ENCODE measurements at regions not wholly inside any gene's neighbourhood (a gene's known extent, or its start where the extent isn't known, plus 50 kb on each side); places are given as distances from the start of the nearest gene placed in this dataset.

GRCh38 chr6:95135182-95135581, 442.2 kb upstream of the MANEA start:
- no peak for DNase-seq (ENCODE audit: low spot score)
- TF ChIP-seq CTCF (IDR thresholded peaks at IDR 0.05; ENCODE audit: extremely low read depth, missing control alignments) = no peak

GRCh38 chr6:95142101-95142500, 435.2 kb upstream of the MANEA start:
- no peak for DNase-seq (ENCODE audit: low spot score)
- no peak for TF ChIP-seq CTCF (IDR thresholded peaks at IDR 0.05; ENCODE audit: extremely low read depth, missing control alignments)

- no peak for TF ChIP-seq CTCF (IDR thresholded peaks at IDR 0.05; ENCODE audit: extremely low read depth, missing control alignments)
- no peak for DNase-seq (ENCODE audit: low spot score)
Measured at GRCh38 chr6:95142661-95143335, 434.5 kb upstream of the MANEA start.

- DNase-seq (ENCODE audit: low spot score) = no peak
- no peak for TF ChIP-seq CTCF (IDR thresholded peaks at IDR 0.05; ENCODE audit: extremely low read depth, missing control alignments)
Measured at GRCh38 chr6:95143408-95144180, 433.7 kb upstream of the MANEA start.

- no peak for DNase-seq (ENCODE audit: low spot score)
- no peak for TF ChIP-seq CTCF (IDR thresholded peaks at IDR 0.05; ENCODE audit: extremely low read depth, missing control alignments)
Measured at GRCh38 chr6:95145457-95145856, 431.9 kb upstream of the MANEA start.

- no peak for TF ChIP-seq CTCF (IDR thresholded peaks at IDR 0.05; ENCODE audit: extremely low read depth, missing control alignments)
- no peak for DNase-seq (ENCODE audit: low spot score)
Measured at GRCh38 chr6:95159557-95159956, 417.8 kb upstream of the MANEA start.

- no peak for DNase-seq (ENCODE audit: low spot score)
- no peak for TF ChIP-seq CTCF (IDR thresholded peaks at IDR 0.05; ENCODE audit: extremely low read depth, missing control alignments)
Measured at GRCh38 chr6:95169775-95170174, 407.6 kb upstream of the MANEA start.
